IMR-90 (cell line): ENCODE measurements at regions not wholly inside any gene's neighbourhood (a gene's known extent, or its start where the extent isn't known, plus 50 kb on each side); places are given as distances from the start of the nearest gene placed in this dataset.
"Not testable (repeated sequence)": the region's sequence is repeated elsewhere in the genome, so short reads cannot be mapped to it uniquely, and the experiment has no call there.

Experiments used
- ATAC-seq: fragments of 200-7000 bp; cut with Tn5 transposase; 2 replicates; pipeline ENCODE4 v1.9.1; 2020; ENCODE audit warnings: low read depth, mild to moderate bottlenecking, moderate library complexity
- BruUV-seq: library from RNA; stranded (reverse); fragments of 400-500 nt; replicated peaks from 2 replicates; lab custom pipeline; 2021; lab: Mats Ljungman, UMichigan
- CTCF ChIA-PET: fragments of 300-600 bp; formaldehyde crosslinking; extraction: SDS; loops from one replicate; lab custom pipeline; 2021; ENCODE audit warnings: antibody characterized with exemption; lab: Yijun Ruan, JAX
- POLR2A ChIA-PET: fragments of 300-600 bp; sonication (Branson Sonifier 250); formaldehyde crosslinking; loops from one replicate; lab custom pipeline; 2022; ENCODE audit warnings: antibody characterized with exemption; ENCODE audit not compliant: unreplicated experiment; lab: Charles Lee
- DNase-seq: peaks from one replicate; pipeline ENCODE4 v3.0.0; 2013
- H2AFZ ChIP-seq: replicated peaks from 2 replicates; pipeline ENCODE3; 2013; ENCODE audit warnings: low read length, mild to moderate bottlenecking; ENCODE audit not compliant: poor library complexity
- H2AK5ac ChIP-seq: 2 replicates; pipeline ENCODE4 v1.6.1; 2013; ENCODE audit warnings: low read depth, low read length, inconsistent platforms
- H2AK9ac ChIP-seq: replicated peaks from 2 replicates; pipeline ENCODE3; 2013; ENCODE audit warnings: mild to moderate bottlenecking, low read depth, low read length, moderate library complexity; ENCODE audit not compliant: poor library complexity
- H2BK120ac ChIP-seq: 2 replicates; pipeline ENCODE4 v1.6.1; 2013; ENCODE audit warnings: low read depth, low read length, inconsistent platforms
- H2BK15ac ChIP-seq: 3 replicates; pipeline ENCODE4 v1.6.1; 2013; ENCODE audit warnings: low read depth, low read length, inconsistent platforms
- H2BK20ac ChIP-seq: 2 replicates; pipeline ENCODE4 v1.6.1; 2013; ENCODE audit warnings: low read depth, mild to moderate bottlenecking, inconsistent platforms, low read length, moderate library complexity
- H2BK5ac ChIP-seq: 2 replicates; pipeline ENCODE4 v1.6.1; 2013; ENCODE audit warnings: mild to moderate bottlenecking, low read depth, low read length, inconsistent platforms; ENCODE audit not compliant: poor library complexity, severe bottlenecking
- H3K14ac ChIP-seq: replicated peaks from 2 replicates; pipeline ENCODE4 v1.6.1; 2013; ENCODE audit warnings: low read depth, low read length, inconsistent platforms
- H3K18ac ChIP-seq: 2 replicates; pipeline ENCODE4 v1.6.1; 2013; ENCODE audit warnings: low read depth, low read length, control low read depth
- H3K23ac ChIP-seq: 2 replicates; pipeline ENCODE4 v1.6.1; 2013; ENCODE audit warnings: low read depth, low read length, inconsistent platforms
- H3K27ac ChIP-seq: 2 replicates; pipeline ENCODE4 v1.5.1; 2013; ENCODE audit warnings: mild to moderate bottlenecking, control low read depth, low read length; ENCODE audit not compliant: insufficient read depth
- H3K27me3 ChIP-seq: 2 replicates; pipeline ENCODE4 v1.6.1; 2013; ENCODE audit warnings: low read length; ENCODE audit not compliant: control insufficient read depth, insufficient read depth
- H3K36me3 ChIP-seq: 2 replicates; pipeline ENCODE4 v1.6.1; 2013; ENCODE audit warnings: low read length, mixed read lengths; ENCODE audit not compliant: control insufficient read depth, insufficient read depth
- H3K4ac ChIP-seq: 2 replicates; pipeline ENCODE4 v1.6.1; 2013; ENCODE audit warnings: low read depth, low read length, inconsistent platforms
- H3K4me1 ChIP-seq: 2 replicates; pipeline ENCODE4 v1.6.1; 2013; ENCODE audit warnings: low read length, mixed read lengths; ENCODE audit not compliant: control insufficient read depth, insufficient read depth
- H3K4me2 ChIP-seq: 2 replicates; pipeline ENCODE4 v1.6.1; 2013; ENCODE audit warnings: low read depth, mild to moderate bottlenecking, control low read depth, low read length, moderate library complexity
- H3K4me3 ChIP-seq: 2 replicates; pipeline ENCODE4 v1.5.1; 2013; ENCODE audit warnings: low read depth, mild to moderate bottlenecking, control low read depth, low read length, moderate library complexity; ENCODE audit not compliant: insufficient read depth
- H3K56ac ChIP-seq: 2 replicates; pipeline ENCODE4 v1.6.1; 2013; ENCODE audit warnings: low read length, inconsistent platforms; ENCODE audit not compliant: insufficient read depth; ENCODE audit errors: extremely low read depth
- H3K79me1 ChIP-seq, 2 experiments: 2 replicates each; pipeline ENCODE4 v1.6.1; 2013; ENCODE audit warnings: low read length in 2 of 2, inconsistent platforms in 1 of 2, low read depth in 1 of 2
- H3K9ac ChIP-seq: 2 replicates; pipeline ENCODE4 v1.6.1; 2013; ENCODE audit warnings: low read depth, low read length, control low read depth
- H3K9me1 ChIP-seq: 2 replicates; pipeline ENCODE4 v1.6.1; 2013; ENCODE audit warnings: low read length, inconsistent platforms; ENCODE audit not compliant: insufficient read depth
- H3K9me3 ChIP-seq: 2 replicates; pipeline ENCODE4 v1.6.1; 2013; ENCODE audit warnings: low read length; ENCODE audit not compliant: control insufficient read depth, insufficient read depth
- H4K20me1 ChIP-seq: 2 replicates; pipeline ENCODE4 v1.6.1; 2013; ENCODE audit warnings: low read length, inconsistent platforms; ENCODE audit not compliant: insufficient read depth
- H4K5ac ChIP-seq: 2 replicates; pipeline ENCODE4 v1.6.1; 2013; ENCODE audit warnings: mild to moderate bottlenecking, low read depth, low read length, control low read depth
- H4K8ac ChIP-seq, 2 experiments: 2 replicates each; pipeline ENCODE4 v1.6.1; 2013; ENCODE audit warnings: low read depth in 2 of 2, low read length in 2 of 2, control low read depth in 1 of 2, inconsistent platforms in 1 of 2
- H4K91ac ChIP-seq: 2 replicates; pipeline ENCODE4 v1.6.1; 2013; ENCODE audit warnings: low read depth, low read length, inconsistent platforms; ENCODE audit not compliant: insufficient read depth
- BHLHE40 ChIP-seq: fragments of 150-350 bp; IDR thresholded peaks from 2 replicates; pipeline ENCODE4 v1.6.1; 2016; ENCODE audit warnings: mild to moderate bottlenecking, low read depth, low read length
- CHD1 ChIP-seq: IDR thresholded peaks from 2 replicates; pipeline ENCODE4 v1.6.1; 2012; ENCODE audit warnings: low read depth, low read length, improper control_type of control experiment
- CTCF ChIP-seq: conservative IDR thresholded peaks from 2 replicates; pipeline ENCODE4 v1.5.1; 2012; ENCODE audit warnings: mild to moderate bottlenecking, low read depth, low read length, improper control_type of control experiment
- FOS ChIP-seq: fragments of 150-350 bp; IDR thresholded peaks from 2 replicates; pipeline ENCODE4 v1.6.1; 2016; ENCODE audit warnings: low read depth, low read length
- MAFK ChIP-seq: IDR thresholded peaks from 2 replicates; pipeline ENCODE4 v1.6.1; 2012; ENCODE audit warnings: low read depth, low read length, improper control_type of control experiment
- MXI1 ChIP-seq: IDR thresholded peaks from 2 replicates; pipeline ENCODE4 v1.6.1; 2012; ENCODE audit warnings: low read depth, mild to moderate bottlenecking, low read length, moderate library complexity, borderline replicate concordance
- SMC3 ChIP-seq: fragments of 150-350 bp; IDR thresholded peaks from 2 replicates; pipeline ENCODE4 v1.6.1; 2016; ENCODE audit warnings: low read depth, mild to moderate bottlenecking, antibody characterized with exemption, low read length, moderate library complexity
- WGBS, 2 experiments: methylation state at CpG; one replicate each; pipeline versions ENCODE4 v1.1.5 to v1.1.7; 2013; ENCODE audit warnings: missing lambda C conversion rate in 2 of 2; ENCODE audit not compliant: insufficient read length in 1 of 2; ENCODE audit errors: extremely low coverage in 2 of 2; 5-methylcytosine and 5-hydroxymethylcytosine counted together
- dilution Hi-C: fragments of 300-500 bp; cut with HindIII; formaldehyde crosslinking; loops from one replicate; pipeline ENCODE4 v1.14.3; 2018; ENCODE audit warnings: low sequenced_read_pairs; ENCODE audit not compliant: unreplicated experiment
- in situ Hi-C: fragments of 300-500 bp; cut with MboI; formaldehyde crosslinking; loops from 3 replicates; pipeline ENCODE4 v1.14.3; 2019; ENCODE audit warnings: low sequenced_read_pairs, inconsistent platforms, mixed read lengths
- intact Hi-C: fragments of 100-400 bp; cut with micrococcal nuclease; formaldehyde crosslinking; loops from 2 replicates; pipeline ENCODE4 v1.10.0; 2022

GRCh38 chr2:9725106-9725505, 94.3 kb upstream of the YWHAQ start:
- H3K56ac ChIP-seq: no peak overlapping the region
- H2BK5ac ChIP-seq: no peak overlapping the region
- peaks cover 8% of the 10 kb centered on the region for H3K27me3 ChIP-seq
- no peaks in the 10 kb centered on the region for H3K9me1 ChIP-seq
- H3K36me3 ChIP-seq: no peaks in the 10 kb centered on the region
- no peak overlapping the region for H3K18ac ChIP-seq
- TF ChIP-seq SMC3 (no peak), CHD1 (no peak), BHLHE40 (no peak), MXI1 (no peak), MAFK (no peak), CTCF (no peak), FOS (no peak)
- H3K4ac ChIP-seq: no peak overlapping the region
- ATAC-seq (no peak), DNase-seq (no peak)
- no peak overlapping the region for H4K5ac ChIP-seq
- H3K27ac ChIP-seq: no peak overlapping the region
- intact Hi-C loops (no loop called here), dilution Hi-C loops (no loop called here), in situ Hi-C loops (no loop called here)
- no peak overlapping the region for H3K4me2 ChIP-seq
- no peak overlapping the region for H2AK5ac ChIP-seq
- H3K79me1 ChIP-seq: no peaks in the 10 kb centered on the region
- no peak overlapping the region for H3K9ac ChIP-seq
- POLR2A ChIA-PET: no interaction called here
- H4K91ac ChIP-seq: no peak overlapping the region
- no peak overlapping the region for H2BK20ac ChIP-seq
- WGBS, 2 experiments: 82% methylated on average over 12 of the region's 14 CpGs; no CpG with 5 or more reads in 1 of the 2 experiments
- no peak overlapping the region for H3K14ac ChIP-seq
- H3K9me3 ChIP-seq: no peaks in the 10 kb centered on the region
- no TSS peak for BruUV-seq
- H3K23ac ChIP-seq: no peak overlapping the region
- no peak overlapping the region for H2BK120ac ChIP-seq
- H2AK9ac ChIP-seq: no peak overlapping the region
- H2BK15ac ChIP-seq: no peak overlapping the region
- CTCF ChIA-PET: no interaction called here
- H2AFZ ChIP-seq: peak overlapping the region; percentile 9
- no peak overlapping the region for H4K8ac ChIP-seq
- H4K20me1 ChIP-seq: no peaks in the 10 kb centered on the region
- H3K4me1 ChIP-seq: no peaks in the 10 kb centered on the region
- no peak overlapping the region for H3K4me3 ChIP-seq

- in situ Hi-C loops, intact Hi-C loops, H2BK5ac ChIP-seq, H3K56ac ChIP-seq, H2BK120ac ChIP-seq, H3K4me1 ChIP-seq, H3K4ac ChIP-seq, DNase-seq, H2BK20ac ChIP-seq, H3K79me1 ChIP-seq, H4K5ac ChIP-seq, H2AFZ ChIP-seq, H2AK5ac ChIP-seq, H3K9me1 ChIP-seq, H4K91ac ChIP-seq, BruUV-seq, H3K23ac ChIP-seq, H3K4me3 ChIP-seq, dilution Hi-C loops, H3K9ac ChIP-seq, CTCF ChIA-PET, H4K8ac ChIP-seq, H2AK9ac ChIP-seq, H3K4me2 ChIP-seq, ATAC-seq, H3K9me3 ChIP-seq, H4K20me1 ChIP-seq, POLR2A ChIA-PET, H3K18ac ChIP-seq, H3K14ac ChIP-seq, H2BK15ac ChIP-seq, H3K36me3 ChIP-seq, H3K27ac ChIP-seq: not testable (repeated sequence)
- WGBS, 2 experiments: no CpG with 5 or more reads among the region's 3 CpGs
- peaks cover 12% of the 10 kb centered on the region for H3K27me3 ChIP-seq
Observed at GRCh38 chr2:9726016-9726415, 95.2 kb upstream of the YWHAQ start.
